K562 (cell line): ENCODE measurements at regions not wholly inside any gene's neighbourhood (a gene's known extent, or its start where the extent isn't known, plus 50 kb on each side); places are given as distances from the start of the nearest gene placed in this dataset.

Experiments
- ATAC-seq: fragments of 200-7000 bp; cut with Tn5 transposase; 3 replicates; pipeline ENCODE4 v1.9.1; 2020; ENCODE audit warnings: moderate library complexity
- BruUV-seq: library from RNA; stranded (reverse); fragments of 400-500 nt; replicated peaks from 2 replicates; lab custom pipeline; 2021; lab: Mats Ljungman, UMichigan
- CTCF ChIA-PET: fragments of 300-600 bp; formaldehyde crosslinking; extraction: SDS; loops from one replicate; lab custom pipeline; 2021; ENCODE audit warnings: low intra/inter-chr PET ratio; lab: Yijun Ruan, JAX
- POLR2A ChIA-PET: fragments of 300-600, 350-650 bp; sonication (Branson Sonifier 250); formaldehyde crosslinking; extraction: SDS; loops from one replicate; lab custom pipeline; 2021; ENCODE audit warnings: antibody characterized with exemption, inconsistent platforms; lab: Yijun Ruan, JAX
- DNase-seq, 4 experiments: peaks; one replicate each; pipeline versions ENCODE4 v3.0.0 to v3.0.0-alpha.2; 2011 to 2018; ENCODE audit warnings: low spot score in 3 of 4, mixed read lengths in 3 of 4; ENCODE audit errors: extremely low read depth in 1 of 4
- FAIRE-seq: peaks from 2 replicates; lab custom pipeline; 2011; peaks lifted over from hg19 to GRCh38; lab: Jason Lieb, UNC
- H2AFZ ChIP-seq: 2 replicates; pipeline ENCODE4 v1.6.0; 2011; ENCODE audit warnings: low read depth, low read length, control low read depth, inconsistent platforms
- H3K27ac ChIP-seq: fragments of 200-600 bp; 3 replicates; pipeline ENCODE4 v1.8.0; 2011; ENCODE audit warnings: low read depth, mild to moderate bottlenecking, control low read depth, inconsistent platforms, low read length, moderate library complexity, mixed read lengths; ENCODE audit errors: extremely low read depth
- H3K27me3 ChIP-seq, 2 experiments: fragments of 300-600 bp in 1 of 2; 2 replicates in 1 of 2; 3 replicates in 1 of 2; pipeline versions ENCODE4 v1.6.0 to v1.8.0; 2011; ENCODE audit warnings: inconsistent platforms in 2 of 2, low read length in 2 of 2, mild to moderate bottlenecking in 1 of 2, mixed read lengths in 1 of 2, moderate library complexity in 1 of 2; ENCODE audit not compliant: control insufficient read depth in 2 of 2, insufficient read depth in 2 of 2
- H3K36me3 ChIP-seq: fragments of 300-600 bp; 3 replicates; pipeline ENCODE4 v1.8.0; 2011; ENCODE audit warnings: mild to moderate bottlenecking, low read length, inconsistent platforms; ENCODE audit not compliant: control insufficient read depth, insufficient read depth
- H3K4me1 ChIP-seq, 2 experiments: fragments of 200-600 bp in 1 of 2; replicated peaks in 1 of 2; 2 replicates in 1 of 2; 3 replicates in 1 of 2; pipeline versions ENCODE4 v1.5.1 to v1.8.0; 2011; ENCODE audit warnings: inconsistent platforms in 2 of 2, low read length in 2 of 2, mild to moderate bottlenecking in 1 of 2, mixed read lengths in 1 of 2, moderate library complexity in 1 of 2; ENCODE audit not compliant: control insufficient read depth in 2 of 2, insufficient read depth in 2 of 2
- H3K4me2 ChIP-seq: 2 replicates; pipeline ENCODE4 v1.6.1; 2011; ENCODE audit warnings: low read length, control low read depth, inconsistent platforms, mixed read lengths; ENCODE audit not compliant: insufficient read depth
- H3K4me3 ChIP-seq: fragments of 200-600 bp; sonication (generic), shearing (Covaris generic); 2 replicates; pipeline ENCODE4 v1.5.1; 2016; ENCODE audit warnings: control low read depth, inconsistent platforms
- H3K79me2 ChIP-seq: fragments of 200-600 bp; 3 replicates; pipeline ENCODE4 v1.8.0; 2011; ENCODE audit warnings: low read length, inconsistent platforms; ENCODE audit not compliant: control insufficient read depth, insufficient read depth
- H3K9ac ChIP-seq, 2 experiments: 2 replicates each; pipeline versions ENCODE4 v1.6.0 to v1.6.1; 2011; ENCODE audit warnings: low read depth in 2 of 2, low read length in 2 of 2, control low read depth in 1 of 2, inconsistent platforms in 1 of 2, mild to moderate bottlenecking in 1 of 2, mixed read lengths in 1 of 2; ENCODE audit not compliant: insufficient read depth in 1 of 2
- H3K9me1 ChIP-seq: one replicate; pipeline ENCODE4 v1.6.0; 2011; ENCODE audit warnings: inconsistent platforms, mild to moderate bottlenecking, low read length, moderate library complexity; ENCODE audit not compliant: control insufficient read depth, insufficient read depth
- H3K9me3 ChIP-seq: replicated peaks from 2 replicates; pipeline ENCODE4 v1.5.1; 2011; ENCODE audit warnings: low read depth, low read length, inconsistent platforms; ENCODE audit not compliant: control insufficient read depth, insufficient read depth
- H4K20me1 ChIP-seq: replicated peaks from 2 replicates; pipeline ENCODE4 v1.6.1; 2011; ENCODE audit warnings: low read length, inconsistent platforms, mixed read lengths; ENCODE audit not compliant: control insufficient read depth, insufficient read depth
- CHD1 ChIP-seq: fragments of 200-600 bp; sonication (generic); IDR thresholded peaks from one replicate; pipeline ENCODE4 v1.6.1; 2012; ENCODE audit warnings: mild to moderate bottlenecking, moderate library complexity, low read length, inconsistent platforms
- ETV5 ChIP-seq: sonication (generic); formaldehyde crosslinking; IDR thresholded peaks from 2 replicates; pipeline ENCODE4 v1.4.0; 2020; ENCODE audit warnings: low read depth, mild to moderate bottlenecking, missing genetic modification reagents
- NFXL1 ChIP-seq: fragments of 450-650 bp; formaldehyde crosslinking; IDR thresholded peaks from 2 replicates; pipeline ENCODE4 v1.4.0; 2021; ENCODE audit warnings: mild to moderate bottlenecking
- SIN3A ChIP-seq, 2 experiments: fragments of 150-350 bp in 1 of 2; IDR thresholded peaks; 2 replicates each; pipeline ENCODE4 v1.6.1; 2011 to 2016; ENCODE audit warnings: borderline replicate concordance in 2 of 2, low read depth in 2 of 2, low read length in 2 of 2, mild to moderate bottlenecking in 2 of 2, moderate library complexity in 2 of 2; ENCODE audit not compliant: control insufficient read depth in 1 of 2
- U2AF2 ChIP-seq: fragments of 200-400 bp; formaldehyde crosslinking; optimal IDR thresholded peaks from 2 replicates; pipeline ENCODE3; 2017; ENCODE audit warnings: low read depth, mild to moderate bottlenecking, low read length
- WGBS: fragments of 100-300 bp; shearing (Covaris generic); methylation state at CpG from one replicate; pipeline ENCODE4 v1.1.6; 2016; ENCODE audit warnings: low coverage, mixed read lengths; ENCODE audit not compliant: insufficient coverage; ENCODE audit errors: missing lambda C conversion rate; 5-methylcytosine and 5-hydroxymethylcytosine counted together
- in situ Hi-C: fragments of 300-500 bp; cut with MboI; formaldehyde crosslinking; loops from 4 replicates; pipeline ENCODE4 v1.15.0; 2018; ENCODE audit warnings: inconsistent platforms, mixed read lengths
- intact Hi-C: fragments of 100-400 bp; cut with micrococcal nuclease; formaldehyde crosslinking; loops from 2 replicates; pipeline ENCODE4 v1.14.2; 2022
- TF ChIP-seq, protein P1 (sequence below), 2 experiments: fragments of 450-650 bp in 1 of 2; sonication (generic) in 1 of 2; formaldehyde crosslinking in 1 of 2; IDR thresholded peaks; 2 replicates each; pipeline versions ENCODE4 v1.7.1 to v1.9.0; 2016 to 2022; ENCODE audit warnings: inconsistent platforms in 1 of 2, mild to moderate bottlenecking in 1 of 2, missing genetic modification reagents in 1 of 2

DNA sequence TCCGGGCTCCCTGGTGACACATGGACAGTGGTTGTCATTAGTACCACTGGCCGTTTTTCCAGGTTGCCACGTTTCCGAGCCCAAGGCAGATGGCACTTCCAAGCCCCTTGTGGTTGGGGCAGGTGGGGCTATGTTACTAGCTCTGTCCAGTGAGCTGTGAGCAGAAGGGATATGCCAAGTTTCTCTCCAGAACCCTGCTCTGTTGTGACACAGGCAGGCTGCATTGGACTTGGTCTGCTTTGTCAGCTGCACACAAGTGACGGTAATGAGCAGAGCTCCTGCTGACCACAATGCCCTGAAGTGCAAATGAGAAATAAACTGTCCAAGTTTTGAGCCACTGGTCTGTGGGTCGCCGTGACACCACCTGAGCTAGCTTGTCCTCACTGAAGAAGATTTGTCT, 118.8 kb downstream of the GYPC start:
- H3K9me1 ChIP-seq: no peaks in the 10 kb centered on the region
- no peaks in the 10 kb centered on the region for H3K36me3 ChIP-seq
- ATAC-seq (no peak), DNase-seq (no peak), FAIRE-seq (no peak)
- H4K20me1 ChIP-seq: peaks cover 4% of the 10 kb centered on the region
- H3K9ac ChIP-seq: no peak overlapping the region
- no peak overlapping the region for H3K4me3 ChIP-seq
- no peak overlapping the region for H3K27ac ChIP-seq
- BruUV-seq: no TSS peak
- H2AFZ ChIP-seq: no peak overlapping the region
- ChIA-PET CTCF (no interaction called here), POLR2A (no interaction called here)
- no peaks in the 10 kb centered on the region for H3K9me3 ChIP-seq
- no peaks in the 10 kb centered on the region for H3K79me2 ChIP-seq
- WGBS: 3% methylated on average over 7 of the region's 7 CpGs
- intact Hi-C loops: loop anchor here (5.0 kb wide), 1 partner anchor 198 kb away; no protein-coding TSS in a partner anchor
- in situ Hi-C loops: loop anchor here (5.0 to 25.0 kb wide), 2 partner anchors 247 to 512 kb away; no protein-coding TSS in a partner anchor
- no peak for TF ChIP-seq CHD1
- TF ChIP-seq SIN3A (IDR thresholded peaks at IDR 0.05; ENCODE audit: borderline replicate concordance in 2 of 2, control insufficient read depth in 1 of 2, low read depth in 2 of 2, low read length in 2 of 2): no peak
- TF ChIP-seq ETV5 (CRISPR knock-in tag): no peak
- TF ChIP-seq U2AF2: no peak
- TF ChIP-seq, protein P1, sequence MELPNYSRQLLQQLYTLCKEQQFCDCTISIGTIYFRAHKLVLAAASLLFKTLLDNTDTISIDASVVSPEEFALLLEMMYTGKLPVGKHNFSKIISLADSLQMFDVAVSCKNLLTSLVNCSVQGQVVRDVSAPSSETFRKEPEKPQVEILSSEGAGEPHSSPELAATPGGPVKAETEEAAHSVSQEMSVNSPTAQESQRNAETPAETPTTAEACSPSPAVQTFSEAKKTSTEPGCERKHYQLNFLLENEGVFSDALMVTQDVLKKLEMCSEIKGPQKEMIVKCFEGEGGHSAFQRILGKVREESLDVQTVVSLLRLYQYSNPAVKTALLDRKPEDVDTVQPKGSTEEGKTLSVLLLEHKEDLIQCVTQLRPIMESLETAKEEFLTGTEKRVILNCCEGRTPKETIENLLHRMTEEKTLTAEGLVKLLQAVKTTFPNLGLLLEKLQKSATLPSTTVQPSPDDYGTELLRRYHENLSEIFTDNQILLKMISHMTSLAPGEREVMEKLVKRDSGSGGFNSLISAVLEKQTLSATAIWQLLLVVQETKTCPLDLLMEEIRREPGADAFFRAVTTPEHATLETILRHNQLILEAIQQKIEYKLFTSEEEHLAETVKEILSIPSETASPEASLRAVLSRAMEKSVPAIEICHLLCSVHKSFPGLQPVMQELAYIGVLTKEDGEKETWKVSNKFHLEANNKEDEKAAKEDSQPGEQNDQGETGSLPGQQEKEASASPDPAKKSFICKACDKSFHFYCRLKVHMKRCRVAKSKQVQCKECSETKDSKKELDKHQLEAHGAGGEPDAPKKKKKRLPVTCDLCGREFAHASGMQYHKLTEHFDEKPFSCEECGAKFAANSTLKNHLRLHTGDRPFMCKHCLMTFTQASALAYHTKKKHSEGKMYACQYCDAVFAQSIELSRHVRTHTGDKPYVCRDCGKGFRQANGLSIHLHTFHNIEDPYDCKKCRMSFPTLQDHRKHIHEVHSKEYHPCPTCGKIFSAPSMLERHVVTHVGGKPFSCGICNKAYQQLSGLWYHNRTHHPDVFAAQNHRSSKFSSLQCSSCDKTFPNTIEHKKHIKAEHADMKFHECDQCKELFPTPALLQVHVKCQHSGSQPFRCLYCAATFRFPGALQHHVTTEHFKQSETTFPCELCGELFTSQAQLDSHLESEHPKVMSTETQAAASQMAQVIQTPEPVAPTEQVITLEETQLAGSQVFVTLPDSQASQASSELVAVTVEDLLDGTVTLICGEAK (IDR thresholded peaks at IDR 0.05): no peak
- TF ChIP-seq, protein P1 (CRISPR knock-in tag; IDR thresholded peaks at IDR 0.05): no peak
- no peak for TF ChIP-seq NFXL1 (CRISPR knock-in tag)
- no peak overlapping the region for H3K4me2 ChIP-seq
- peaks cover 4 to 23% of the 10 kb centered on the region in 2 experiments; a peak in 4 of 5 replicates for H3K4me1 ChIP-seq
- H3K27me3 ChIP-seq: peaks cover 2 to 39% of the 10 kb centered on the region in 2 experiments; a peak in 3 of 5 replicates
